ENCODE measurements at regions not wholly inside any gene's neighbourhood (a gene's known extent, or its start where the extent isn't known, plus 50 kb on each side); places are given as distances from the start of the nearest gene placed in this dataset.

DNA sequence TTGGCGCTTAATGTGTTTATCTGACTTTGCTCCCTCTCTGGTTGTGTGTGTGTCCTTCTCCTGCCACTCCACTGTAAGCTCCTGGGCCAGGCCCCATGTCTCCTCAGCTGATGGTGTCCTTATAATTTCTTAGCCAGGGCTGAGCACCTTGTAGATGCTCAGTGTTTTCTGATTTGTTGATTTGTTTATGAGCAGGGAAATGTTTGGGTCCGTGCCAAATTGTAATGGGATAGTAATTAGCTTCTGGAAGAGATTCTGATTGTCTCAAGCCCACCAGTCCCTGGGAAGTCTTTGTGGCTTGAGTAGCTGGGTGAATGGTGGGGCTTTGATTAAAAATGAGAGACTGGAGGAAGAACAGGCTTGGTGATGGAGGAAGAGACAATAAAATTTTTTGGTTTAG, 270.5 kb downstream of the MYCN start:
- no peak for DNase-seq (ENCODE audit: low read depth, low spot score)
- Mint-ChIP-seq H3K4me3 (no peak overlapping the region), H3K9me3 (peaks cover 18% of the 10 kb centered on the region), H3K4me1 (peaks cover 42% of the 10 kb centered on the region), H3K36me3 (ENCODE audit: low read depth) (peaks cover 11% of the 10 kb centered on the region), H3K27me3 (ENCODE audit: low read depth) (no peaks in the 10 kb centered on the region), H3K27ac (ENCODE audit: unreplicated experiment) (no peak overlapping the region)
- TF ChIP-seq, protein P1, sequence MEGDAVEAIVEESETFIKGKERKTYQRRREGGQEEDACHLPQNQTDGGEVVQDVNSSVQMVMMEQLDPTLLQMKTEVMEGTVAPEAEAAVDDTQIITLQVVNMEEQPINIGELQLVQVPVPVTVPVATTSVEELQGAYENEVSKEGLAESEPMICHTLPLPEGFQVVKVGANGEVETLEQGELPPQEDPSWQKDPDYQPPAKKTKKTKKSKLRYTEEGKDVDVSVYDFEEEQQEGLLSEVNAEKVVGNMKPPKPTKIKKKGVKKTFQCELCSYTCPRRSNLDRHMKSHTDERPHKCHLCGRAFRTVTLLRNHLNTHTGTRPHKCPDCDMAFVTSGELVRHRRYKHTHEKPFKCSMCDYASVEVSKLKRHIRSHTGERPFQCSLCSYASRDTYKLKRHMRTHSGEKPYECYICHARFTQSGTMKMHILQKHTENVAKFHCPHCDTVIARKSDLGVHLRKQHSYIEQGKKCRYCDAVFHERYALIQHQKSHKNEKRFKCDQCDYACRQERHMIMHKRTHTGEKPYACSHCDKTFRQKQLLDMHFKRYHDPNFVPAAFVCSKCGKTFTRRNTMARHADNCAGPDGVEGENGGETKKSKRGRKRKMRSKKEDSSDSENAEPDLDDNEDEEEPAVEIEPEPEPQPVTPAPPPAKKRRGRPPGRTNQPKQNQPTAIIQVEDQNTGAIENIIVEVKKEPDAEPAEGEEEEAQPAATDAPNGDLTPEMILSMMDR (conservative IDR thresholded peaks at IDR 0.05): no peak

DNA sequence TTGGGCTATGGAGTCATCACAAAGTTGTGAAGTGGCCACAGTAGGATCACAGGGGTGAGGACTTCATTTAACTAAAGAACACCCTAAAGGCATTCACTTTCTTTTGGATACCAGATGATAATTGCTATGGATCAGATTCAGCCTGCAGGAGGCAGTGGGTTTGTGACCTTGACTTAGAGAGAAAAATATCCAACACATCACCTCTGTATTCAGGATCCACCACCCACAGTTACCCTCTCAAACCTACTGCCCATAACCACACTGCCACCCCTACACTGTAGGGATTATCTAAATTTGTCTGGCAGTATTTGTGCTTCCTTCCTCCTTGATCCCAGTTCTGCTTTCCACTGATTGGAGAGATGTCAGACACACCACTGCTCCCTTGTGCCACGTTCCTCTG, 269.4 kb downstream of the MYCN start:
- H3K36me3 Mint-ChIP-seq (ENCODE audit: low read depth): peaks cover 11% of the 10 kb centered on the region
- no peak overlapping the region for H3K4me3 Mint-ChIP-seq
- H3K27me3 Mint-ChIP-seq (ENCODE audit: low read depth): no peaks in the 10 kb centered on the region
- peaks cover 18% of the 10 kb centered on the region for H3K9me3 Mint-ChIP-seq
- H3K4me1 Mint-ChIP-seq: peaks cover 43% of the 10 kb centered on the region
- H3K27ac Mint-ChIP-seq (ENCODE audit: unreplicated experiment): no peak overlapping the region
- TF ChIP-seq, protein P1 (conservative IDR thresholded peaks at IDR 0.05): no peak
- DNase-seq (ENCODE audit: low read depth, low spot score): no peak

DNA sequence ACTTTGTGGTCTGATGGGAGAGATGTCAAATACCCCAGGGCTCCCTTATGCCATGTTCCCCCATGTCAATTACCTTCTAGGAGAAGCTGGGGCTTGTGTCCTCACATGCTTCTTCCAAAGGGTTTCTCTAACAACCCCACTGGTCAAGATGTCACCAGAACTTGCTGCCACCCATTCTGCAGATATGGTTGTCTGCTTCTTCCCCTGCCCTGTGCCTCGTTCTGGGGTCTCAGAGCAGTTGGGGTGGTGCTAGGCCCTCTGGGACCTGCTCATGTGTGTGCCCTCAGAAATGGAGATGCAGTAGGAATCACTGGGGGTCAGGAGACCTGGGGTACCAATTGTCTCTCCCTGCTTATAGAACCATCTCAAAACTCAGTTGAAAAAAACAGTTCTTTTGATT, 268.6 kb downstream of the MYCN start:
- H3K9me3 Mint-ChIP-seq: peaks cover 18% of the 10 kb centered on the region
- no peaks in the 10 kb centered on the region for H3K27me3 Mint-ChIP-seq (ENCODE audit: low read depth)
- DNase-seq (ENCODE audit: low read depth, low spot score): no peak
- peaks cover 50% of the 10 kb centered on the region for H3K4me1 Mint-ChIP-seq
- H3K27ac Mint-ChIP-seq (ENCODE audit: unreplicated experiment): no peak overlapping the region
- peaks cover 11% of the 10 kb centered on the region for H3K36me3 Mint-ChIP-seq (ENCODE audit: low read depth)
- H3K4me3 Mint-ChIP-seq: no peak overlapping the region
- TF ChIP-seq, protein P1 (conservative IDR thresholded peaks at IDR 0.05): no peak

DNA sequence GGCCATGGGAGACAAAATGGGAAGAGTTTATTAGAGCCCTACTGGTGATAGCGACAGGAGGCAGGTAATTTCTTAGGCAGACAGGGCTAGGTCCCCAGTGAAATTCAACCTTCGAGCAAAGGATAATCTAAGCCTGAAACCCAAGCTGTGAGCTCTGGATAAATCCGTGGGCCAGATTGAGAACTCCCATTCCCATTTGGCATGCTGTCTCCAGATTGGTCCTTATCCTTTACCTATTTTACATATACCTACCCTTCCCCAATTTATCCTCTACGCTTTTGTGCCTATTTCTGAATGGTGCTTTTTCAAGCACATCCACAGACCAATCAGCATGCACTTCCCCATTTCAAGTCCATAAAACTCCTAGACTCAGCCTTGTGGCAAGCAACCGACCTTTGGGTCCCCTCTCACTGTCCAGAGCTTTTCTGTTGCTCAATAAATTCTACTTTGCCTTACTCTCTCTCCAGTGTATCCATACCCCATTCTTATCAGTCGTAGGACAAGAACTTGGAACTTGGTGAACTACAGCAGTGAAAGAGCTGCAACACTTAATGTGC, 268.0 kb downstream of the MYCN start:
- TF ChIP-seq, protein P1 (conservative IDR thresholded peaks at IDR 0.05): no peak
- Mint-ChIP-seq H3K9me3 (peaks cover 18% of the 10 kb centered on the region), H3K4me3 (no peak overlapping the region), H3K36me3 (ENCODE audit: low read depth) (peaks cover 11% of the 10 kb centered on the region), H3K27me3 (ENCODE audit: low read depth) (no peaks in the 10 kb centered on the region), H3K27ac (ENCODE audit: unreplicated experiment) (no peak overlapping the region), H3K4me1 (peaks cover 56% of the 10 kb centered on the region)
- no peak for DNase-seq (ENCODE audit: low read depth, low spot score)

DNA sequence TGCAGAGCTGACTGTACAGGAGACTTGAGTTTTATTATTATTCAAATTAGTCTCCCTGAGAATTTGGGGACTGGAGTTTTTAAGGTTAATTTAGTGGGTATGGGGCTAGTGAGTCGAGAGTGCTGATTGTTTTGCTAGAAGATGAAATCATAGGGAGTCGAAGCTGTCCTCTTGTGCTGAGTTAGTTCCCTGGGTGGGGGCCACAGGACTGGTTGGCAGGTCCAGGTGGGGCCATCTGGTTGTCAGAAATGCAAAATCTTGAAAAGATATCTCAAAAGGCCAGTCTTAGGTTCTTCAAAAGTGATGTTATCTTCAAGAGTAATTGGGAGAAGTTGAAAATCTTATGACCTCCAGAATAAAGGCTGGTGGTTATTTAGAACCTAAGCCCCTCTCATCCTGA, 267.3 kb downstream of the MYCN start:
- TF ChIP-seq, protein P1 (conservative IDR thresholded peaks at IDR 0.05): no peak
- H3K4me1 Mint-ChIP-seq: peaks cover 61% of the 10 kb centered on the region
- no peaks in the 10 kb centered on the region for H3K27me3 Mint-ChIP-seq (ENCODE audit: low read depth)
- H3K4me3 Mint-ChIP-seq: no peak overlapping the region
- no peak overlapping the region for H3K27ac Mint-ChIP-seq (ENCODE audit: unreplicated experiment)
- H3K36me3 Mint-ChIP-seq (ENCODE audit: low read depth): peaks cover 11% of the 10 kb centered on the region
- no peak for DNase-seq (ENCODE audit: low read depth, low spot score)
- H3K9me3 Mint-ChIP-seq: peaks cover 18% of the 10 kb centered on the region

Measured in neural crest cell (in vitro differentiated cells).